HG03571 (cell line): ENCODE measurements at regions not wholly inside any gene's neighbourhood (a gene's known extent, or its start where the extent isn't known, plus 50 kb on each side); places are given as distances from the start of the nearest gene placed in this dataset.
"Not testable (repeated sequence)": the region's sequence is repeated elsewhere in the genome, so short reads cannot be mapped to it uniquely, and the experiment has no call there.

Experiments
- ATAC-seq: cut with Tn5 transposase; IDR thresholded peaks from one replicate; pipeline ENCODE4 v1.9.1; 2021; ENCODE audit not compliant: unreplicated experiment

DNA sequence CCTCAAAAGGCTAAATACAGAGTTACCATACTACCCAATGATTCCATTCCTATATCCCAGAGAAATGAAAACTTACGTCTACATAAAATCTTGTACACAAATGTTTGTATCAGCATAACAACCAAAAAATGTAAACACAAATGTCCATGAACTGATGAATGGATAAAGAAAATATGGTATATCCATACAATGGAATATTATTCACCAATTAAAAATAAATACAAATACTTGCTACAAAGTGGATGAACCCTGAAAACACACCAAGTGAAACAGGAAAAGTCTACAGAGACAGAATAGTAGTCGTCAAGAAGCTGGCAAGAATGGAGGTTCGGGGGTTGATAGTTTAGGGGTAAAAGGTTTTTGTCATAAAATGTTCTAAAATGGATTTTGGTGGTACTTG is 54.0 kb upstream of the ANKRD28 start:
- no peak for ATAC-seq

DNA sequence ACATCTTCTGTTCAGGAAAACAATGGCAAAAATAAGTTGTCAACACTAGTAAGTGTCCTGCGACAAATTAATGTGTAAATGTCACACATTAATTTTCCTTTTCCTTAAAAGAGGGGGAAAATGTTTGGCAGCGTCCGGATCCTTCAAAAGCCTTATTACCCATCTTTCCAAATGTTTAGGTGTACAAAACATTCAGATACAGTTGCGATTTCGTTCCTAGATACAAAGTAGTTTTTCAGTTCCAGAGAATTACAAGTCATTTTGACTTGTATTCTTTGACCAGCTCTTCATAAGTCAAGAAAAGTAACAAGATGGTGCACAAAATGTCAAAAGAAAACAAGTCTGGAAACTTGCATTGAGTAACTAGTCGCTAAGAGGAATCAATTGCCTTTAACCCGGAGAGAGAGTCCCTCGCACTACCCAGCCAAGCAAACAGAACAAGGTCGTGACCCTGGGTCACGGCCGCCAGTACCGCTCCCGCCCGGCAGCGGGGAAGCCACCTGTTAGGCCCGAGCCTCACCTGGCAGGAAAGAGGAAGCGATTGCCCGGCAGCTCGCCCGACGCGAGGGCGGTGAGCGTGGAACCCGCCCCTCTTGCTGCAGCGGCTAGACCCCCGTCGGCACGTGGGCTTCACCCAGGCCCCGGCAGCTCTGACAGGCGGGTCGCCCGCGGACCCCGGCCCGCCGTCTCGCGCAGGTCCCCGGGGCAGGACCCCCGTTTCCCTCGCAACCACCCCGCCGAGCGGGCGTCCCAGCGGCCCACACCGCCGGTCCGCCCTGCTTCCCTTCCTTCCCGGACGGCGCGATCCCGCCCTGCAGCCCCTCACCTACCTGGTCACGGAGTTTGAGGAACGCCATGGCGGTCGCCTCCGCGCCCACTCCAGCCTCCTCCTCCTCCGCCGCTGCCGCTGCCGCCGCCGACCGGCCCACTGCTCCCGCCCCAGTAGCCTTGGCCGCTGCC is 61.0 kb upstream of the ANKRD28 start:
- ATAC-seq: peak; percentile 66

DNA sequence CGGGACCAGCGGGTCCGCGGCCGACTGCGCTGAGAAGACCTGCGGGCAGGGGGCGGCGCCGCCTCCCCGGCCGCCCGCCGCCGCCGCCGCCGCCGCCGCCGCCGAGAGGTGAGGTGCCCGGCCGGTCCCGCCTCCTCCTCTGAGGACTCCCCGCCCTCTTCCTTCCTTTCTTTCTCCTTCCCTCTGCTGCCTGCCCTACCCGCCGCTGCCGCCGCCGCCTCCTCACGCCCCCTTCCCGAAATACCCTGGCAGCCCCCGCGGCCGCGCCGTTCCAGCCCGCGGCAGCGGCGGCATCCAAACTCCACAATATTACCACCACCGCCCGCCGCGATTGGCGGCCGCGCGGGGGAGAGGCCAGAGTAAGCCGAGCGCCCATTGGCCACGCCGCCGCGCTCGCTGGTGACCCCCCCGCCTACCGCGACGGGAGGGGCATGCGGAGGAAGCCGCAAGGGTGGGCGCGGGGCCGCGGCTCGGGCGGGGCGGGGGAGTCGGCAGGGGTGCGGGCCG is 61.8 kb upstream of the ANKRD28 start:
- peak; percentile 80 for ATAC-seq

DNA sequence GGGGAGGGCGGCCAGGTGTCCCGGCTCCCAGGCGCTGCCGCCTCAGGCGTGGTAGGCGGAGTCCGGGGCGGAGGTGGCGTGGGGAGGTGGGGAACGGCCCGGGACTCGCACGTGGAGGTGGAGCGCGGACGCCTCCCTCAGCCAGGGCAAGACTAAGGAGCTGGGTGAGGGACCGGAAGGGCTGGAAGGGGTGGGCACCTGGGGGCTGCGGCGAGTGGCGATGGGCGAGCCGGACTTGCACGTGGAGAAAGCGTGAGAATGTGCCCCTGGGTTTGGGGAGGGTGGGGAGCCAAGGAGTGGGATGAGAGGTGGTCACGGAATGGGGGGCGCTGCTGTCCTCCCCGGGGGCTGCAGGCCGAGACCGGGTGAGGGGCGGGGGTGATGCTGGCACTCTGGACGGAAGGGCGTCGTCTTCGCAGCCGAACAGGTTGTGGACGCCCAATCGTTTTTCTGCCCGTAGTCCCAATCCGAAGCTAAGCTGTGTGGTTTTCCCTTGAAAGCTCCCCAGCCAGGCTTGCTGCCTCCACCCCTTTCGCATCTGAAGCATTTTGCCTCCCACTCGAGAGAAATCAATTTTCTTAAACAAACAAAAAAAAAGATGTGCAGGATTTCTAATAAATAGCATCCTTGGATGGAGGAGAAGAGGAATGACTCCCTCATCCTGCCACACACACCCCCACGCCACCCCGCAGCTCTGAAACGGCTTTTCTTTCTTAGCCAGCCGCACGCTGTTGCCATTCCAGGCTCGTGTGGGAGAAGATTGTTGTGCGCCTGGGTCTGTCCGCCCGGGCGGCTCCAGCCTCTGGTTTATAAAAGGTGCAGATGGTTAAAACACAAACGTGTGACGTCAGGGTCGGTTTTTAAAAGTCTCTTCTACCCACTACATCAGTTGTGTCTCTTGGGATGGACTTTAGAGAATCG is 62.5 kb upstream of the ANKRD28 start:
- peak; percentile 45 for ATAC-seq

DNA sequence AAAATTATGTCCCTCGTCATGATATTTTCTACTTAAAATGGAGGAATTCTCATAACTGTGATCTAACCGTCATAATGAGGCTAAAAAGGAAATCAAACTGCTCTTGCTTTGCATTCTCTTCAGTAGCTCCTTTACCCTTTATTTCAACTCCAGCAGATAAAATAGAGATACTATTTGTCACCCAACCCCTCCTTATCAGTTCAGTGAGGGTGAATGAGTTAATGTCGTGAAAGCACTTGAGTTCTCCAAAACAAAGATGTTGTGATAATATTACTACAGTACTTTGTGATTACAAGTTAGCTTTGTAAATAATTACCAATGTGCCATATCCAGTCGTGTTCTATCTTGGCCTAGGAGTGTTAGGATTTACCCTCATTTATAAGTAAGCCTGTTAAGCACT is 63.4 kb upstream of the ANKRD28 start:
- ATAC-seq: no peak

DNA sequence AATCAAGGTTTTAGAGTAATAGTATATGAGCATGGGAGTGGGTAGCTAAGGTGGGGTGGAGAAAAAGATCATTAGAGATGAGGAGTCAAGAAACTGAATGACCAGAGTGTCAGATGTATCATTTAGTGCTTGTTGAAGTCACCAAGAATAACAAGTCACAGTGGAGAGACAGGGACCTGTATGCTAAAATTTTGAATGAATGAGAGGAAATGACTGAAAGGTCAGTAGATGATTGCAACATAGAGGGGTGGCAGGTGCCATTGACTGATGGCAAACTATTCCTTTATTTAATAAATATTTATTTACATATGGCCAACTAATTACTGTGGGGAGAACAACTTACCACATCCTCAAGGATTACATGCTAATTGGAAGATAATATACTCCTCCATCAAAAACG is 75.0 kb upstream of the ANKRD28 start:
- no peak for ATAC-seq

DNA sequence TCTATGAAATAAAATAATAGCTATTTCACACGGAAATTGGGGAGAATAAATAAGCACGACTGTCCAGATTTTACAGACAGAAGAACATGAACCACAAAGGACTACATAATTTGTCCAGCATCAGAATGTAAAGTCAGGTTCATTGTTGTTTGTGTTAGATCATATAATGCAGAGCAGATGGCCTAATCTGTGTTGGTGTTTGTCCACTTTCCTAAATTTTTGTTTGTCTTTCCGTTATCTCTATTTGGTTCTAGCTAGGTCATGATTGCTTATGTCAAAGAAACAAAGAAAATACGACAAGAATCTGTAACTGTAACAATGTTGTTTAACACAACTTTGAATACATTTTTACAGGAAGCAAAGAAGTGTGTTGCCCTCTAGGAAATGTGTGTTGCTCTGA is 75.6 kb upstream of the ANKRD28 start:
- ATAC-seq: no peak

DNA sequence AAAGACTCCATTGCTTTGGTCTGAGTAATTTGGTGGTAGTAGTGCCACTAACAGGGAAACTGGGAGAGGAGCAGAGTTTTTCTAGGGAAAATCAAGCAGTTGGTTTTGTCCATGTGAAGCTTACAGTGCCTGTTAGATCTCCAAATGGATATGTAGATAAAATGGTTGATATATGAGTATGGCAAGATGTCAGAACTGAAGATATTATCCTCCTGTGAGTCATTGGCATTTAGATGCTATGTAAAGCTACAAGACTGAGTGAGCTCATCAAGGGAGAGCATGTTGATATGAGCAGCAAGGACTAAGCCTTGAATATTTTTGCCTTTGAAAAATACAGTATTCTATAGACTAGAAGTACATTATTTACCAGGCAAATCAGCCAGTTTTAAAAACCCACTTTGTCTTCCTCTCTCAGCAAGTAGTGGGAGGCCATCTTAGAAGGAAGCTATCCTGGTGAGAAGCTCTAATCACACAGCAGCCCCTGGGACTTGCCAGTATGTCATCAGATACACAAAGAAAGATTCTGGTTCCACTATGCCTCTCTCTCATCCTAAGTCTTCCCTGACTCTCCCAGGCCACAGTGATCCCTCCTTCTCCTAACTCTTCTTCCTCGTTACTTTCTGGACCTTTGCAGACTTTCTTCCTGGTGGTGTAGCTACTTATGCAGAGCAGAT is 77.4 kb upstream of the ANKRD28 start:
- no peak for ATAC-seq

DNA sequence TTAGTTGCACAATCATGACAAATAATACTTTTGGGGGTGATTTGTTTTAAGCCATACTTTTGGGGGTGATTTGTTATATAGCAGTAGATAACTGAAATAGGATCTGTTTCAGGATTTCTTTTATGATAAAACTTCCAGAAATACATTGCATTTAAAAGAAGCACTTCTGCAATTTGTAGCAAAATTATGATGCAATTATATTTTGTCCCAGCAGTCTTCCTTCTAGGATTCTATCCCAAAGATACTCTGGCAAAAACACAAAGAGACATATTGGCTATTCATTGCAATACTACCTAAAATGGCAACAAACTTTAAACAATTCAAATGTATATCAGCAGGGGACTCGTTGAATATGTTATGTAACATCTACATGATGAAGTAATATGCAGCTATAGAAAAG is 78.9 kb upstream of the ANKRD28 start:
- ATAC-seq: no peak

DNA sequence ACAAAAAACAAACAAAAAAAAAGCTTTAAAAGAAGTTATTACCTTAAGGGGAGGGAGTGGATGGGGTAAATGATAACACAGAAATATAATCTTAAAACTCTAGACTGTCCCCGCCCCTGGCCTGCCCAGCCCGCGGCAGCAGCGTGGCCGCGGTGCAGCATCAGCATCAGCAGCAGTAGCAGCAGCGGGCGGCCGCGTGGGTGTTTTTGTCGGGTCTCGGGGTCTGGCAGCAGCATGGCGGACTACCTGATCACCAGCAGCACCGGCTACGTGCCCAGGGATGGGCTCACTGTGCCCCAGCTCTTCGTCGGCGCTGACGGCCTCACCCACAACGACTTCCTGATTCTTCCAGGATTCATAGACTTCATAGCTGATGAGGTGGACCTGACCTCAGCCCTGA is 80.0 kb upstream of the ANKRD28 start:
- ATAC-seq: no peak

DNA sequence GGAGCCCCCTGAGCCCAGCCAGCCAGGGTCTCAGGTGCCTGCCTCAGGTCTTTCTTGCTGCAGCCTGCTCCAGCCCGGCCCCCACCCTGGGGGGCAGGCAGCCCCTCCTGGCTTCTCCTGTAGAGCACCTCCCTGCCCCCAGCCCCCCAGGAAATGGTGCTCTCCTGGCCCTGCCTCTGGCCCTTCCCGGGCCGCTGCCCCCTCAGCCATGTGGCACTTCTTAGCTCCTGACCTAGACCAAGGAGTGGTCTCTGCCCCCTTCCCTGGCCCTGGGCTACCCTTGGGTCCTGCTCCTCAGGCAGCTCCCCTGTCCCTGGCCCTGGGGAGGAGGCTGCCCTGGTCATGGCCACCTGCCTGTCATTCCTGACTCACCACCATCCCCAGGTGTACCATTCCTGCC is 82.0 kb upstream of the ANKRD28 start:
- ATAC-seq: not testable (repeated sequence)

DNA sequence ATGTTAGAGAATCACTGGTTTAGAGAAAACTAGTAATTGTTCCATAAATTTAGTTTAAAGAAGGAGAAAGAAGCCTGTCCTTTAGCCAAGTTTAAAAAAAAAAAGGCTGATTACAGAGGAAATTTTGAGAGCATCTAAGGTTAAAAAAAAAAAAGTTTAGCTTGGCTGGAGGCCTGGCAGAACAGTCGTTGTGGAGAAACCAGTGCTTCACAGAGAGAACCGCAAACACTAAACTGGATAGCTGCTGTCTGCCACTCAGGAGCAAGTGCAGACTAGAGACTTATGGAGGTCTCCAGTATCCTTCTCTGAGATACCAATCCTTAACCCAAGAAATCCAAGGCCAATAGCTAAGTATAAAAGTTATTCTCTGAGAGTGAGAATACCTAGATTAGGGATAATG is 84.8 kb upstream of the ANKRD28 start:
- ATAC-seq: no peak

DNA sequence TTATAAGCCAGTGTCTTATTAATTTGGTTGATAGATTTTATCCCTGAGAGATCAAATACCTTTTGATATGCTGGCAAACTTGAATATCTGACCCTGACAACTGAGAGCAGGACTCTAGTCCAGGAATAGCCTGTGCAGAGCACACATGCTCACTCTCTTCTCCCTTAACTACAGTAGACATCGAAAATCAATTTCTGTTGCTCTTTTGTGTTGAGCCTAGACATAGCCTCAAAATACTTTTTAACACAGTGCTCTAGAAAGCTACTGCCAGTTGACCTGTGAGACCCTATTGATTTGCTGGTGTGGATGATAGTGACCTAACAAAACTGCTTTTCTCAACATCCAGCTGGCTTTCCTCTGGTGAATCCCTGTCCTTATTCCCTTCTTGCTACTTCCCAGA is 86.4 kb upstream of the ANKRD28 start:
- no peak for ATAC-seq

DNA sequence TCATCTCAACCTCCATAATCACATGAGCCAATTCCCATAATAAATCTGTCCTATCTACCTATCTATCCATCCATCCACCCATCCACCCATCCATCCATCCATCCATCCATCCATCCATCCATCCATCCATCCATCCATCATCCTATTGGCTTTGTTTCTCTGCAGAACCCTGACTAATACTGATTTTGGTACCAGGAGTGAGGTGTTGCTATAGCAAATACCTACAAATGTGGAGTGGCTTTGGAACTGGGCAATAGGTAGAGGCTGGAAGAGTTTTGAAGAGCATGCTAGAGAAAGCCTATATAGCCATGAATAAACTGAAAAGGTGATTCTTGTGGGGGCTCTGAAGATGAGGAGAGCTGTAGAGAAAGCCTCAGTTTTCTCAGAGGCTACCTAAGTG is 88.7 kb upstream of the ANKRD28 start:
- ATAC-seq: no peak

DNA sequence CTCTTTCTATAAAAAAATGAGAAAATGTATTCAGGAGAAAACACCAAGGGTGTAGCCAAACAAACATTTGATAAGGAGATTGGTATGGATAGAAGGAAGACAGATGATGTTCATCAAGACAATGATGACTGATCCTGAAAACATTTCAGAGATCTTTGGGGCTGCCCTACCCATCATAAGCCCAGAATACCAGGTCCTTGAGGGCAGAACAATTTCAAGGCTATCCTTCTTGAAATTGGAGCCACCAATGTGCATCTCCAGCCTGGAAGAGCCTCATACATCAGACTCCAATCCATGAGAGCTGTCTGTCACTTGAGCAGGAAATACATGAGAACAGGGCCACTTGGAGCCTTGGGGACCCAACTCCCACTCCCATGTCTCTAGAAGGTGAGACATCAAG is 89.5 kb upstream of the ANKRD28 start:
- no peak for ATAC-seq

DNA sequence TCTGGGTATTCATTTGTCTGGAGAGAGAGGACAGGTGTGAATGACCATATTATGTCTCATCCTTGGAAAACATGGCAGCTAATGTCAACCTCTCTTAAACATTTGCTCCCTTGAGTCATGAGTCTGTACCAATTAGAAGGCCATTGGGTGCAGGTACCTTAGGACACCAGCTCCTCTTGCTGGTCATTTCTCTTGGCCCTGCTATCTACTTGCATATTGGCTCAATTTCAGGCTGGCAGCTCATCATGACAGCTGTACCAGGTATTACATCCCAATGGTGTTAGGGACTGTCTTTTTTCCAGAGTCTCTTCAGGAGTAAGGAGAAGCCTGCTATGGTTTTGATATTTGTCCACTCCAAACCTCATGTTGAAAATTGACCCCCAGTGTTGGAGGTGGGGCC is 92.2 kb upstream of the ANKRD28 start:
- ATAC-seq: no peak

DNA sequence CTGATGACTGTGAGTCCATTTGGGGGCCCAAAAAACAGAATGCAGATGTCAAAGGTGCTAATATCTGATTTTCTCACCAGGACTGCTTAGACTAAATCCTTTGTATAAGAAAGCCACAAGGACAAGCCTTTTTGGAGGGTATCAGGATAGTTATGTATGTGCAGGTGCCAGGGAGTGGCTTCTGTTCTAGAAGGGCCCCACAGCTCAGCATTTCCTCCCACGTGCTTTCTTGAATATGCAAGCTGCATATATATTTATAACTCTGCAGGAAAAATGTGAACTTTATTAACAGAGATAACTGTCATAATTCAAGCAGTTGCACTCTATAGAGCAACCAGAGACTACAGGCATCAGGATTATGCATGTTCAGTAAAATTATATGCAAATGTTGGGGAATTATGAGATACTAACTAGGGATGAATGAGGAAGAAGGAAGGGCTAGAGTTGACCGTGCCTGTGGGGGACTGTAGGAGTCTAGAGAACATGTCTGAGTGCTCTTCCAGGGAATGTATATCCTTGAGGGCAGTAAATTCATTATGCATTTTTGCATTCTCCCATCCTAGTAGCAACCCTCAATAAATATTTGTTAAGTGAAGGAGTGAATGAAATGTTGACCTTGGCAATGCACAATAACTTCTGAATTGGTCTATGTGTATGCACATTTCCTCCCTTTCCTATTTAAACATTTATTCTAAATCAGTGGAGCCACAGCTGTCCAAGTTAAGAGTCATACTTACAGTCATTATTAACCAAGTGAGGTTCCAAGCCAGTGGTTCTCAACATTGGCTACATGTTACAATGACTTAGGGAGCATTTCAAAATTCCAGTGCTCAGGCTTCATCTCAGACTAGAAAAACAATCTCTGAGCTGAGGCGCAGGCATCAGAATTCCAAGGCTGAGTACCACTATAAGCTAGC is 94.8 kb upstream of the ANKRD28 start:
- ATAC-seq: no peak

DNA sequence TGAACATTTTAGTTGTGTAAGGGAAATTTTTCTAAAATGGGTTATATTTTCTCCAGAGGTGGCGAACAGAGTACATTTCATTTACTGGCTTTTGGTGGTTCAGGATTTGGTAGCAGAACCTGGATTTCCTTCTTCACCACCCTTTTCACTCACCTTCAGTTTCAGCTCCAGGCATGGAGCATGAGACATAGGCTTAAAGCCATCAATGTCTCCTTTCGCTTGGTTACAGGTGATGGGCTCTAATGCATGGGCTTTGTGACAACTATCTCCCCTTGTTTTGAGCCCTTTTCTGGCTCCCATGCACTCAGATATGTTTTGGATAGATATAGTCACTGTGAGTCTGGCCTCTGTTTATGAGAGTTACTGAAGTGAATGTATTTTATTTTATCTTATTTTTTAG is 96.6 kb upstream of the ANKRD28 start:
- no peak for ATAC-seq

DNA sequence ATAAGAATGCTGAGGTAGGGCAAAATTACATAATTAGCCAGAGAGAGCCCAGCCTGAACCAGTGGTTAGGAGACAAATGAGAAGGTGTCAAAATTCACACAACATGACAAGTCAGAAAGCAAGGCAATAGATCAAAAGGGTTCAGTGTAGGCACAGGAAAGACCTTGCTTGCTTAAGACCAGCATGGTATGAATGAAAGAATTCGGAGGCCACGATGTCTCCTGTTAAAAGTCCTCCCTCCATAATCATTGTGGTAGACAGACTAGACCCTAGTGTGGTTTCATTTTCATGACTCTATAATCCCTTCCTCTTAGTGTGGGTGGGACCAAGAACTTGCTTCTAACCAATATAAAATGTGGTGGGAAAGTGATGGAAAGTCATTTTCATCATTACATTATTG is 98.7 kb upstream of the ANKRD28 start:
- no peak for ATAC-seq

DNA sequence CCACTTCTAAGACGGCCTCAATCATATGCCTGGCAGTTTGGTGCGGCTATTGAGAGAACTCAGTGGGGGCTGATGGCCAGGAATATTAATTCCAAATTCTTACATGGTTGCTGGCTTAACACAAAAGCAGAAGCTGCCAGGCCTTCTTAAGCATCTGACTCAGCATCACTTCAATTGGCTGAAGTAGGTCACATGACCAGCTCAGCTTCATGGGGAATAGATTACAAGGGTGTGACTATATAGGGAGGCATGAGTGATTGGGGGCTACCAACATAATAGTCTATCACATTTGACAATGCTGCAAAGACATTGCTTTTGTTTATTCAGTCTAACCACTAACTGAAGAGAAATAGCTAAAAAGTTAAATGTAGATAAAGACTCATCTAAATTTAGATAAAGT is 101.6 kb upstream of the ANKRD28 start:
- no peak for ATAC-seq
